Ovary (tissue), 7 donors: ENCODE measurements at regions not wholly inside any gene's neighbourhood (a gene's known extent, or its start where the extent isn't known, plus 50 kb on each side); places are given as distances from the start of the nearest gene placed in this dataset.

Experiments used
- DNase-seq, 5 donors: peaks; one replicate each; pipeline ENCODE4 v3.0.0-alpha.2; 2019 to 2020
- H3K27ac ChIP-seq, 2 donors: fragments of 200-600 bp; one replicate each; pipeline versions ENCODE4 v1.5.1 to v1.8.0; 2019 to 2022
- H3K27me3 ChIP-seq: fragments of 200-600 bp; one replicate; pipeline ENCODE4 v1.8.0; 2022
- H3K36me3 ChIP-seq: fragments of 200-600 bp; sonication (generic); one replicate; pipeline ENCODE4 v1.5.1; 2019
- H3K4me1 ChIP-seq: one replicate; pipeline ENCODE4 v1.8.1; 2013; ENCODE audit warnings: mild to moderate bottlenecking, moderate library complexity; ENCODE audit not compliant: insufficient read depth
- H3K4me3 ChIP-seq: fragments of 200-600 bp; sonication (generic); one replicate; pipeline ENCODE4 v1.5.1; 2017
- H3K9me3 ChIP-seq, 2 donors: fragments of 200-600 bp in 1 of 2; sonication (generic) in 1 of 2; one replicate each; pipeline versions ENCODE4 v1.5.1 to v1.8.1; 2013 to 2019; ENCODE audit warnings: mild to moderate bottlenecking in 1 of 2, moderate library complexity in 1 of 2
- CTCF ChIP-seq, 3 donors: fragments of 450-650 bp in 2 of 3; fragments of 200-600 bp in 1 of 3; IDR thresholded peaks; one replicate each; pipeline versions ENCODE4 v1.5.1 to v1.8.0; 2016 to 2022; ENCODE audit warnings: antibody characterized with exemption in 3 of 3, mild to moderate bottlenecking in 1 of 3
- EP300 ChIP-seq: sonication (generic); formaldehyde crosslinking; IDR thresholded peaks from one replicate; pipeline ENCODE4 v1.6.1; 2017; ENCODE audit warnings: antibody characterized with exemption
- POLR2A ChIP-seq: fragments of 450-650 bp; IDR thresholded peaks from one replicate; pipeline ENCODE4 v1.6.1; 2017; ENCODE audit warnings: antibody characterized with exemption, mild to moderate bottlenecking, moderate library complexity
- WGBS, 3 donors: extraction: QIAGEN DNeasy Blood & Tissue Kit in 1 of 3; methylation state at CpG; one replicate each; pipeline versions ENCODE4 v1.1.5 to v1.1.7; 2013 to 2017; 5-methylcytosine and 5-hydroxymethylcytosine counted together
- intact Hi-C, 4 donors: fragments of 100-400 bp; cut with DNase I; formaldehyde crosslinking; loops; one replicate each; pipeline versions ENCODE4 v1.11.0 to v1.15.1; 2022 to 2023
- donor health status: DM: no; HTN: no; CAD: no; lungs with moderate emphysema.
- donor health status: DM: no; HTN: no; CAD: no.
- donor health status: Bipolar disorder and iron deficiency.
- donor health status: DM: no; HTN: no; CAD: no.
- donor health status: DM: yes; HTN: yes; CAD: no.

GRCh38 chr5:5765066-5765850 is 342.8 kb downstream of the ICE1 start:
- TF ChIP-seq CTCF (IDR thresholded peaks at IDR 0.05) = no peak
- no peak for TF ChIP-seq POLR2A
- no peak for TF ChIP-seq EP300
- intact Hi-C loops = no loop called here
- Histone ChIP-seq H3K27me3 (no peaks in the 10 kb centered on the region), H3K36me3 (no peaks in the 10 kb centered on the region), H3K9me3 (no peaks in the 10 kb centered on the region), H3K27ac (no peak overlapping the region), H3K4me1 (no peaks in the 10 kb centered on the region), H3K4me3 (no peak overlapping the region)
- WGBS, 3 donors = 74 to 81% (median 77%) methylated on average over 7 of the region's 7 CpGs
- no peak for DNase-seq

GRCh38 chr5:5764246-5764645 is 341.8 kb downstream of the ICE1 start:
- 90 to 95% (median 90%) methylated on average over 4 of the region's 4 CpGs for WGBS, 3 donors
- Histone ChIP-seq H3K9me3 (no peaks in the 10 kb centered on the region), H3K4me1 (no peaks in the 10 kb centered on the region), H3K4me3 (no peak overlapping the region), H3K27me3 (no peaks in the 10 kb centered on the region), H3K36me3 (no peaks in the 10 kb centered on the region), H3K27ac (no peak overlapping the region)
- no peak for DNase-seq
- TF ChIP-seq POLR2A (no peak), CTCF (IDR thresholded peaks at IDR 0.05) (no peak), EP300 (no peak)
- intact Hi-C loops = no loop called here

GRCh38 chr5:5756762-5757161 is 334.3 kb downstream of the ICE1 start:
- Histone ChIP-seq H3K9me3 (no peaks in the 10 kb centered on the region), H3K36me3 (no peaks in the 10 kb centered on the region), H3K27me3 (no peaks in the 10 kb centered on the region), H3K4me3 (no peak overlapping the region), H3K27ac (no peak overlapping the region), H3K4me1 (no peaks in the 10 kb centered on the region)
- TF ChIP-seq EP300 (no peak), POLR2A (no peak), CTCF (IDR thresholded peaks at IDR 0.05) (no peak)
- 73 to 93% (median 93%) methylated on average over 2 of the region's 2 CpGs for whole genome bisulfite sequencing, 3 donors
- intact Hi-C loops = no loop called here
- DNase-seq = no peak

- intact Hi-C loops = no loop called here
- WGBS, 3 donors = 74 to 89% (median 81%) methylated on average over 2 of the region's 2 CpGs
- TF ChIP-seq EP300 = no peak
- no peak for TF ChIP-seq CTCF (IDR thresholded peaks at IDR 0.05)
- TF ChIP-seq POLR2A = no peak
These were observed 333.4 kb downstream of the ICE1 start for GRCh38 chr5:5755888-5756287.

More at GRCh38 chr5:5755888-5756287, 333.4 kb downstream of the ICE1 start:
- Histone ChIP-seq H3K36me3 (no peaks in the 10 kb centered on the region), H3K27me3 (no peaks in the 10 kb centered on the region), H3K4me3 (no peak overlapping the region), H3K4me1 (no peaks in the 10 kb centered on the region), H3K9me3 (no peaks in the 10 kb centered on the region), H3K27ac (no peak overlapping the region)
- no peak for DNase-seq
